K562 (cell line): ENCODE measurements at regions not wholly inside any gene's neighbourhood (a gene's known extent, or its start where the extent isn't known, plus 50 kb on each side); places are given as distances from the start of the nearest gene placed in this dataset.

Source experiments
- ATAC-seq: fragments of 200-7000 bp; cut with Tn5 transposase; 3 replicates; pipeline ENCODE4 v1.9.1; 2020; ENCODE audit warnings: moderate library complexity
- BruUV-seq: library from RNA; stranded (reverse); fragments of 400-500 nt; replicated peaks from 2 replicates; lab custom pipeline; 2021; lab: Mats Ljungman, UMichigan
- CTCF ChIA-PET: fragments of 300-600 bp; formaldehyde crosslinking; extraction: SDS; loops from one replicate; lab custom pipeline; 2021; ENCODE audit warnings: low intra/inter-chr PET ratio; lab: Yijun Ruan, JAX
- POLR2A ChIA-PET: fragments of 300-600, 350-650 bp; sonication (Branson Sonifier 250); formaldehyde crosslinking; extraction: SDS; loops from one replicate; lab custom pipeline; 2021; ENCODE audit warnings: antibody characterized with exemption, inconsistent platforms; lab: Yijun Ruan, JAX
- DNase-seq, 4 experiments: peaks; one replicate each; pipeline versions ENCODE4 v3.0.0 to v3.0.0-alpha.2; 2011 to 2018; ENCODE audit warnings: low spot score in 3 of 4, mixed read lengths in 3 of 4; ENCODE audit errors: extremely low read depth in 1 of 4
- FAIRE-seq: peaks from 2 replicates; lab custom pipeline; 2011; peaks lifted over from hg19 to GRCh38; lab: Jason Lieb, UNC
- H2AFZ ChIP-seq: 2 replicates; pipeline ENCODE4 v1.6.0; 2011; ENCODE audit warnings: low read depth, low read length, control low read depth, inconsistent platforms
- H3K27ac ChIP-seq: fragments of 200-600 bp; 3 replicates; pipeline ENCODE4 v1.8.0; 2011; ENCODE audit warnings: low read depth, mild to moderate bottlenecking, control low read depth, inconsistent platforms, low read length, moderate library complexity, mixed read lengths; ENCODE audit errors: extremely low read depth
- H3K27me3 ChIP-seq, 2 experiments: fragments of 300-600 bp in 1 of 2; 2 replicates in 1 of 2; 3 replicates in 1 of 2; pipeline versions ENCODE4 v1.6.0 to v1.8.0; 2011; ENCODE audit warnings: inconsistent platforms in 2 of 2, low read length in 2 of 2, mild to moderate bottlenecking in 1 of 2, mixed read lengths in 1 of 2, moderate library complexity in 1 of 2; ENCODE audit not compliant: control insufficient read depth in 2 of 2, insufficient read depth in 2 of 2
- H3K36me3 ChIP-seq: fragments of 300-600 bp; 3 replicates; pipeline ENCODE4 v1.8.0; 2011; ENCODE audit warnings: mild to moderate bottlenecking, low read length, inconsistent platforms; ENCODE audit not compliant: control insufficient read depth, insufficient read depth
- H3K4me1 ChIP-seq, 2 experiments: fragments of 200-600 bp in 1 of 2; replicated peaks in 1 of 2; 2 replicates in 1 of 2; 3 replicates in 1 of 2; pipeline versions ENCODE4 v1.5.1 to v1.8.0; 2011; ENCODE audit warnings: inconsistent platforms in 2 of 2, low read length in 2 of 2, mild to moderate bottlenecking in 1 of 2, mixed read lengths in 1 of 2, moderate library complexity in 1 of 2; ENCODE audit not compliant: control insufficient read depth in 2 of 2, insufficient read depth in 2 of 2
- H3K4me2 ChIP-seq: 2 replicates; pipeline ENCODE4 v1.6.1; 2011; ENCODE audit warnings: low read length, control low read depth, inconsistent platforms, mixed read lengths; ENCODE audit not compliant: insufficient read depth
- H3K4me3 ChIP-seq: fragments of 200-600 bp; sonication (generic), shearing (Covaris generic); 2 replicates; pipeline ENCODE4 v1.5.1; 2016; ENCODE audit warnings: control low read depth, inconsistent platforms
- H3K79me2 ChIP-seq: fragments of 200-600 bp; 3 replicates; pipeline ENCODE4 v1.8.0; 2011; ENCODE audit warnings: low read length, inconsistent platforms; ENCODE audit not compliant: control insufficient read depth, insufficient read depth
- H3K9ac ChIP-seq, 2 experiments: 2 replicates each; pipeline versions ENCODE4 v1.6.0 to v1.6.1; 2011; ENCODE audit warnings: low read depth in 2 of 2, low read length in 2 of 2, control low read depth in 1 of 2, inconsistent platforms in 1 of 2, mild to moderate bottlenecking in 1 of 2, mixed read lengths in 1 of 2; ENCODE audit not compliant: insufficient read depth in 1 of 2
- H3K9me1 ChIP-seq: one replicate; pipeline ENCODE4 v1.6.0; 2011; ENCODE audit warnings: inconsistent platforms, mild to moderate bottlenecking, low read length, moderate library complexity; ENCODE audit not compliant: control insufficient read depth, insufficient read depth
- H3K9me3 ChIP-seq: replicated peaks from 2 replicates; pipeline ENCODE4 v1.5.1; 2011; ENCODE audit warnings: low read depth, low read length, inconsistent platforms; ENCODE audit not compliant: control insufficient read depth, insufficient read depth
- H4K20me1 ChIP-seq: replicated peaks from 2 replicates; pipeline ENCODE4 v1.6.1; 2011; ENCODE audit warnings: low read length, inconsistent platforms, mixed read lengths; ENCODE audit not compliant: control insufficient read depth, insufficient read depth
- CBFA2T2 ChIP-seq: fragments of 450-650 bp; conservative IDR thresholded peaks from 2 replicates; pipeline ENCODE4 v1.6.1; 2017; ENCODE audit warnings: mild to moderate bottlenecking
- HLTF ChIP-seq: fragments of 450-650 bp; IDR thresholded peaks from 2 replicates; pipeline ENCODE4 v1.6.1; 2016
- JUNB ChIP-seq: fragments of 450-650 bp; formaldehyde crosslinking; conservative IDR thresholded peaks from 2 replicates; pipeline ENCODE4 v1.4.0; 2020; ENCODE audit warnings: mild to moderate bottlenecking
- RBM14 ChIP-seq: fragments of 200-400 bp; formaldehyde crosslinking; IDR thresholded peaks from 2 replicates; pipeline ENCODE4 v1.6.1; 2018; ENCODE audit warnings: low read depth, mild to moderate bottlenecking, low read length, moderate library complexity, borderline replicate concordance; ENCODE audit not compliant: insufficient read depth
- ZBTB34 ChIP-seq: fragments of 250-450 bp; sonication (Bioruptor Pico); IDR thresholded peaks from 2 replicates; pipeline ENCODE4 v1.8.0; 2021; ENCODE audit warnings: mild to moderate bottlenecking, moderate library complexity
- WGBS: fragments of 100-300 bp; shearing (Covaris generic); methylation state at CpG from one replicate; pipeline ENCODE4 v1.1.6; 2016; ENCODE audit warnings: low coverage, mixed read lengths; ENCODE audit not compliant: insufficient coverage; ENCODE audit errors: missing lambda C conversion rate; 5-methylcytosine and 5-hydroxymethylcytosine counted together
- in situ Hi-C: fragments of 300-500 bp; cut with MboI; formaldehyde crosslinking; loops from 4 replicates; pipeline ENCODE4 v1.15.0; 2018; ENCODE audit warnings: inconsistent platforms, mixed read lengths
- intact Hi-C: fragments of 100-400 bp; cut with micrococcal nuclease; formaldehyde crosslinking; loops from 2 replicates; pipeline ENCODE4 v1.14.2; 2022
- TF ChIP-seq, protein P1 (sequence below): fragments of 450-650 bp; formaldehyde crosslinking; IDR thresholded peaks from 2 replicates; pipeline ENCODE4 v1.4.0; 2020; ENCODE audit warnings: mild to moderate bottlenecking, moderate library complexity

GRCh38 chr7:121810831-121811672, 61.9 kb upstream of the PTPRZ1 start:
- DNase-seq = no peak
- ChIA-PET CTCF (no interaction called here), POLR2A (no interaction called here)
- no peaks in the 10 kb centered on the region for H3K36me3 ChIP-seq
- no peaks in the 10 kb centered on the region; the same call in 1 of the 2 replicates for H3K9me3 ChIP-seq
- TF ChIP-seq JUNB (no peak), ZBTB34 (CRISPR knock-in tag) (no peak), HLTF (no peak), CBFA2T2 (no peak), RBM14 (no peak)
- TF ChIP-seq, protein P1, sequence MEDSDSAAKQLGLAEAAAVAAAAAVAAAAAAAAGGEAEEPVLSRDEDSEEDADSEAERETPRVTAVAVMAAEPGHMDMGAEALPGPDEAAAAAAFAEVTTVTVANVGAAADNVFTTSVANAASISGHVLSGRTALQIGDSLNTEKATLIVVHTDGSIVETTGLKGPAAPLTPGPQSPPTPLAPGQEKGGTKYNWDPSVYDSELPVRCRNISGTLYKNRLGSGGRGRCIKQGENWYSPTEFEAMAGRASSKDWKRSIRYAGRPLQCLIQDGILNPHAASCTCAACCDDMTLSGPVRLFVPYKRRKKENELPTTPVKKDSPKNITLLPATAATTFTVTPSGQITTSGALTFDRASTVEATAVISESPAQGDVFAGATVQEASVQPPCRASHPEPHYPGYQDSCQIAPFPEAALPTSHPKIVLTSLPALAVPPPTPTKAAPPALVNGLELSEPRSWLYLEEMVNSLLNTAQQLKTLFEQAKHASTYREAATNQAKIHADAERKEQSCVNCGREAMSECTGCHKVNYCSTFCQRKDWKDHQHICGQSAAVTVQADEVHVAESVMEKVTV (CRISPR knock-in tag) = no peak
- H3K27ac ChIP-seq = no peak overlapping the region
- no peak overlapping the region for H3K9ac ChIP-seq
- 0% methylated on average over 5 of the region's 5 CpGs for WGBS
- in situ Hi-C loops (no loop called here), intact Hi-C loops (no loop called here)
- ATAC-seq = no peak
- no peaks in the 10 kb centered on the region for H3K9me1 ChIP-seq
- H2AFZ ChIP-seq = no peak overlapping the region
- H3K4me1 ChIP-seq = no peaks in the 10 kb centered on the region
- no peaks in the 10 kb centered on the region for H3K79me2 ChIP-seq
- no peaks in the 10 kb centered on the region for H4K20me1 ChIP-seq
- H3K4me3 ChIP-seq = no peak overlapping the region
- no peak for FAIRE-seq
- no peak overlapping the region for H3K4me2 ChIP-seq
- BruUV-seq = no TSS peak
- no peaks in the 10 kb centered on the region for H3K27me3 ChIP-seq
